ENCODE measurements at regions not wholly inside any gene's neighbourhood (a gene's known extent, or its start where the extent isn't known, plus 50 kb on each side); places are given as distances from the start of the nearest gene placed in this dataset.

- WGBS, 2 donors (ENCODE audit: low coverage in 1 of 2): 82 to 85% methylated on average over 6 to 7 of the region's 7 CpGs
- no peak overlapping the region for H3K4me3 ChIP-seq
Measured at GRCh38 chr16:17568239-17568638, 97.5 kb upstream of the XYLT1 start.

GRCh38 chr16:17567455-17567854 is 96.7 kb upstream of the XYLT1 start:
- in situ Hi-C loops (cut with MboI; ENCODE audit: low pct_ligation_motif_present in 1 of 4, low pct_unique_long_range_greater_than_20kb in 1 of 4, low sequenced_read_pairs in 3 of 4): no loop called here
- H3K4me3 ChIP-seq: no peak overlapping the region
- no peaks in the 10 kb centered on the region for H3K27me3 ChIP-seq
- no peaks in the 10 kb centered on the region for H3K36me3 ChIP-seq
- WGBS, 2 donors (ENCODE audit: low coverage in 1 of 2): 77 to 82% methylated on average over 5 to 7 of the region's 7 CpGs
- no peaks in the 10 kb centered on the region for H3K9me3 ChIP-seq
- TF ChIP-seq POLR2AphosphoS5 (IDR thresholded peaks at IDR 0.05) (no peak), CTCF (IDR thresholded peaks at IDR 0.05) (no peak), POLR2A (IDR thresholded peaks at IDR 0.05) (no peak), EP300 (IDR thresholded peaks at IDR 0.05; ENCODE audit: low read depth) (no peak)
- intact Hi-C loops (cut with DNase I; ENCODE audit: low total_unique reads): no loop called here
- no peak overlapping the region for H3K27ac ChIP-seq
- peaks cover 0 to 3% (median 0%) of the 10 kb centered on the region in 4 donors for H3K4me1 ChIP-seq
- DNase-seq: no peak

More at GRCh38 chr16:17568239-17568638, 97.5 kb upstream of the XYLT1 start:
- no peaks in the 10 kb centered on the region for H3K9me3 ChIP-seq
- TF ChIP-seq POLR2AphosphoS5 (IDR thresholded peaks at IDR 0.05): no peak
- no peak for TF ChIP-seq CTCF (IDR thresholded peaks at IDR 0.05)
- TF ChIP-seq POLR2A (IDR thresholded peaks at IDR 0.05): no peak
- TF ChIP-seq EP300 (IDR thresholded peaks at IDR 0.05; ENCODE audit: low read depth): no peak
- no peak overlapping the region for H3K27ac ChIP-seq
- intact Hi-C loops (cut with DNase I; ENCODE audit: low total_unique reads) (no loop called here), in situ Hi-C loops (cut with MboI; ENCODE audit: low pct_ligation_motif_present in 1 of 4, low pct_unique_long_range_greater_than_20kb in 1 of 4, low sequenced_read_pairs in 3 of 4) (no loop called here)
- H3K36me3 ChIP-seq: no peaks in the 10 kb centered on the region
- no peaks in the 10 kb centered on the region for H3K27me3 ChIP-seq
- peaks cover 0 to 3% (median 0%) of the 10 kb centered on the region in 4 donors for H3K4me1 ChIP-seq
- DNase-seq: no peak

GRCh38 chr16:17566656-17567450 is 96.1 kb upstream of the XYLT1 start:
- Histone ChIP-seq H3K9me3 (no peaks in the 10 kb centered on the region), H3K4me1 (peaks cover 0 to under 1% (median 0%) of the 10 kb centered on the region in 4 donors), H3K36me3 (no peaks in the 10 kb centered on the region), H3K4me3 (no peak overlapping the region), H3K27me3 (no peaks in the 10 kb centered on the region), H3K27ac (no peak overlapping the region)
- no peak for TF ChIP-seq CTCF (IDR thresholded peaks at IDR 0.05)
- TF ChIP-seq POLR2AphosphoS5 (IDR thresholded peaks at IDR 0.05): no peak
- TF ChIP-seq POLR2A (IDR thresholded peaks at IDR 0.05): no peak
- no peak for TF ChIP-seq EP300 (IDR thresholded peaks at IDR 0.05; ENCODE audit: low read depth)
- 88 to 89% methylated on average over 6 of the region's 6 CpGs for WGBS, 2 donors (ENCODE audit: low coverage in 1 of 2)
- in situ Hi-C loops (cut with MboI; ENCODE audit: low pct_ligation_motif_present in 1 of 4, low pct_unique_long_range_greater_than_20kb in 1 of 4, low sequenced_read_pairs in 3 of 4): no loop called here
- no peak for DNase-seq
- intact Hi-C loops (cut with DNase I; ENCODE audit: low total_unique reads): no loop called here

- no peaks in the 10 kb centered on the region for H3K36me3 ChIP-seq
- intact Hi-C loops (cut with DNase I; ENCODE audit: low total_unique reads) (no loop called here), in situ Hi-C loops (cut with MboI; ENCODE audit: low pct_ligation_motif_present in 1 of 4, low pct_unique_long_range_greater_than_20kb in 1 of 4, low sequenced_read_pairs in 3 of 4) (no loop called here)
- no peak overlapping the region for H3K4me3 ChIP-seq
- H3K27me3 ChIP-seq: no peaks in the 10 kb centered on the region
- no peak overlapping the region for H3K27ac ChIP-seq
- no peak for TF ChIP-seq EP300 (IDR thresholded peaks at IDR 0.05; ENCODE audit: low read depth)
- no peak for TF ChIP-seq POLR2A (IDR thresholded peaks at IDR 0.05)
- TF ChIP-seq CTCF (IDR thresholded peaks at IDR 0.05): no peak
- TF ChIP-seq POLR2AphosphoS5 (IDR thresholded peaks at IDR 0.05): no peak
- 94 to 100% methylated on average over 1 of the region's 1 CpG for WGBS, 2 donors (ENCODE audit: low coverage in 1 of 2)
- H3K9me3 ChIP-seq: no peaks in the 10 kb centered on the region
- no peak for DNase-seq
- H3K4me1 ChIP-seq: no peaks in the 10 kb centered on the region
Measured at GRCh38 chr16:17566075-17566474, 95.3 kb upstream of the XYLT1 start.
